Activated naive CD4-positive, alpha-beta T cell treated with anti-CD3 and anti-CD28 coated beads, Interleukin-2, amount 10 ng/mL, durations not matched to agents 7 days and 5 days (primary cell): ENCODE measurements at regions not wholly inside any gene's neighbourhood (a gene's known extent, or its start where the extent isn't known, plus 50 kb on each side); places are given as distances from the start of the nearest gene placed in this dataset.

Experiments
- CTCF ChIA-PET: fragments of 350-600 bp; sonication (Branson Sonifier 250); formaldehyde crosslinking; loops from one replicate; lab custom pipeline; 2021; ENCODE audit warnings: antibody characterized with exemption; lab: Charles Lee
- DNase-seq: peaks from one replicate; pipeline ENCODE4 v3.0.0-alpha.2; 2020
- H3K27ac Mint-ChIP-seq: one replicate; pipeline ENCODE4 v1.8.0; 2021; ENCODE audit warnings: mild to moderate bottlenecking, moderate library complexity, mixed read lengths
- H3K27me3 Mint-ChIP-seq: one replicate; pipeline ENCODE4 v1.8.0; 2021; ENCODE audit warnings: mild to moderate bottlenecking, mixed read lengths
- H3K36me3 Mint-ChIP-seq: one replicate; pipeline ENCODE4 v1.8.0; 2021; ENCODE audit warnings: mixed read lengths
- H3K4me1 Mint-ChIP-seq: one replicate; pipeline ENCODE4 v1.8.0; 2021; ENCODE audit warnings: mixed read lengths
- H3K4me3 Mint-ChIP-seq: one replicate; pipeline ENCODE4 v1.8.0; 2021; ENCODE audit warnings: mild to moderate bottlenecking, moderate library complexity, mixed read lengths
- H3K9me3 Mint-ChIP-seq: one replicate; pipeline ENCODE4 v1.8.0; 2021; ENCODE audit warnings: mixed read lengths

- H3K27ac Mint-ChIP-seq = no peak overlapping the region
- CTCF ChIA-PET = no interaction called here
- H3K4me3 Mint-ChIP-seq = no peak overlapping the region
- no peaks in the 10 kb centered on the region for H3K36me3 Mint-ChIP-seq
- H3K4me1 Mint-ChIP-seq = no peaks in the 10 kb centered on the region
- no peaks in the 10 kb centered on the region for H3K9me3 Mint-ChIP-seq
- H3K27me3 Mint-ChIP-seq = peaks cover 4% of the 10 kb centered on the region
- DNase-seq = no peak
Observed at GRCh38 chr7:17674166-17674942, 265.9 kb downstream of the SNX13 start.

- H3K4me3 Mint-ChIP-seq = no peak overlapping the region
- H3K9me3 Mint-ChIP-seq = no peaks in the 10 kb centered on the region
- no peaks in the 10 kb centered on the region for H3K36me3 Mint-ChIP-seq
- no peak overlapping the region for H3K27ac Mint-ChIP-seq
- peaks cover 4% of the 10 kb centered on the region for H3K27me3 Mint-ChIP-seq
- CTCF ChIA-PET = no interaction called here
- no peaks in the 10 kb centered on the region for H3K4me1 Mint-ChIP-seq
- no peak for DNase-seq
Observed at GRCh38 chr7:17674943-17675608, 265.2 kb downstream of the SNX13 start.

GRCh38 chr7:17677408-17677807 is 262.9 kb downstream of the SNX13 start:
- DNase-seq = no peak
- CTCF ChIA-PET = interaction anchor here (0.7 to 1.5 kb wide), 3 partner anchors 39 to 199 kb away, joined by 3 read pairs; no protein-coding TSS in a partner anchor
- H3K36me3 Mint-ChIP-seq = no peaks in the 10 kb centered on the region
- H3K27me3 Mint-ChIP-seq = peaks cover 4% of the 10 kb centered on the region
- no peak overlapping the region for H3K27ac Mint-ChIP-seq
- no peaks in the 10 kb centered on the region for H3K4me1 Mint-ChIP-seq
- H3K4me3 Mint-ChIP-seq = no peak overlapping the region
- H3K9me3 Mint-ChIP-seq = no peaks in the 10 kb centered on the region

GRCh38 chr7:17678896-17679295 is 261.4 kb downstream of the SNX13 start:
- CTCF ChIA-PET = interaction anchor here (1.2 to 2.5 kb wide), 2 partner anchors 8 to 987 kb away, joined by 4 to 12 read pairs; no protein-coding TSS in a partner anchor
- H3K27me3 Mint-ChIP-seq = peaks cover 4% of the 10 kb centered on the region
- H3K9me3 Mint-ChIP-seq = no peaks in the 10 kb centered on the region

GRCh38 chr7:17679458-17679857 is 260.8 kb downstream of the SNX13 start:
- Mint-ChIP-seq H3K36me3 (no peaks in the 10 kb centered on the region), H3K4me3 (no peak overlapping the region), H3K27me3 (peaks cover 4% of the 10 kb centered on the region), H3K4me1 (no peaks in the 10 kb centered on the region), H3K9me3 (no peaks in the 10 kb centered on the region), H3K27ac (no peak overlapping the region)
- no peak for DNase-seq
- CTCF ChIA-PET = interaction anchor here (1.1 to 2.5 kb wide), 3 partner anchors 9 to 986 kb away, joined by 4 to 12 read pairs (median 4); no protein-coding TSS in a partner anchor

More at GRCh38 chr7:17678896-17679295, 261.4 kb downstream of the SNX13 start:
- no peaks in the 10 kb centered on the region for H3K4me1 Mint-ChIP-seq
- DNase-seq = no peak
- H3K36me3 Mint-ChIP-seq = no peaks in the 10 kb centered on the region
- H3K27ac Mint-ChIP-seq = no peak overlapping the region
- H3K4me3 Mint-ChIP-seq = no peak overlapping the region

- H3K4me3 Mint-ChIP-seq = no peak overlapping the region
- peaks cover 4% of the 10 kb centered on the region for H3K27me3 Mint-ChIP-seq
- no peaks in the 10 kb centered on the region for H3K9me3 Mint-ChIP-seq
- no peaks in the 10 kb centered on the region for H3K4me1 Mint-ChIP-seq
- no peak for DNase-seq
- no peak overlapping the region for H3K27ac Mint-ChIP-seq
- no peaks in the 10 kb centered on the region for H3K36me3 Mint-ChIP-seq
- CTCF ChIA-PET = interaction anchor here (0.7 to 2.5 kb wide), 6 partner anchors 10 to 986 kb away, joined by 3 to 12 read pairs (median 4); no protein-coding TSS in a partner anchor
Observed at GRCh38 chr7:17680026-17680425, 260.3 kb downstream of the SNX13 start.

- H3K9me3 Mint-ChIP-seq = no peaks in the 10 kb centered on the region
- no peaks in the 10 kb centered on the region for H3K36me3 Mint-ChIP-seq
- no peak overlapping the region for H3K27ac Mint-ChIP-seq
- CTCF ChIA-PET = interaction anchor here (0.8 to 2.5 kb wide), 13 partner anchors 9 to 985 kb away, joined by 3 to 16 read pairs (median 4); no protein-coding TSS in a partner anchor
- no peaks in the 10 kb centered on the region for H3K4me1 Mint-ChIP-seq
- peaks cover 4% of the 10 kb centered on the region for H3K27me3 Mint-ChIP-seq
- DNase-seq = no peak
- no peak overlapping the region for H3K4me3 Mint-ChIP-seq
Observed at GRCh38 chr7:17680943-17681351, 259.3 kb downstream of the SNX13 start.

GRCh38 chr7:17681965-17682364 is 258.3 kb downstream of the SNX13 start:
- Mint-ChIP-seq H3K4me3 (no peak overlapping the region), H3K9me3 (no peaks in the 10 kb centered on the region), H3K36me3 (no peaks in the 10 kb centered on the region), H3K4me1 (no peaks in the 10 kb centered on the region), H3K27me3 (peaks cover 4% of the 10 kb centered on the region), H3K27ac (no peak overlapping the region)
- CTCF ChIA-PET = interaction anchor here (0.8 to 1.9 kb wide), 7 partner anchors 8 to 748 kb away, joined by 3 to 16 read pairs (median 4); no protein-coding TSS in a partner anchor
- no peak for DNase-seq

- no peaks in the 10 kb centered on the region for H3K36me3 Mint-ChIP-seq
- no peak overlapping the region for H3K4me3 Mint-ChIP-seq
- peaks cover 4% of the 10 kb centered on the region for H3K27me3 Mint-ChIP-seq
- CTCF ChIA-PET = interaction anchor here (1.5 to 1.9 kb wide), 3 partner anchors 16 to 641 kb away, joined by 4 to 6 read pairs (median 5); no protein-coding TSS in a partner anchor
- DNase-seq = no peak
- H3K4me1 Mint-ChIP-seq = no peaks in the 10 kb centered on the region
- H3K27ac Mint-ChIP-seq = no peak overlapping the region
- no peaks in the 10 kb centered on the region for H3K9me3 Mint-ChIP-seq
Observed at GRCh38 chr7:17682586-17682985, 257.7 kb downstream of the SNX13 start.

- H3K4me1 Mint-ChIP-seq = no peaks in the 10 kb centered on the region
- CTCF ChIA-PET = no interaction called here
- H3K27ac Mint-ChIP-seq = no peak overlapping the region
- H3K27me3 Mint-ChIP-seq = no peaks in the 10 kb centered on the region
- no peaks in the 10 kb centered on the region for H3K36me3 Mint-ChIP-seq
- no peak overlapping the region for H3K4me3 Mint-ChIP-seq
- no peak for DNase-seq
- no peaks in the 10 kb centered on the region for H3K9me3 Mint-ChIP-seq
Observed at GRCh38 chr7:17685141-17685540, 255.2 kb downstream of the SNX13 start.

- no peaks in the 10 kb centered on the region for H3K4me1 Mint-ChIP-seq
Observed at GRCh38 chr7:17687361-17687760, 252.9 kb downstream of the SNX13 start.

GRCh38 chr7:17689361-17689902 is 250.9 kb downstream of the SNX13 start:
- Mint-ChIP-seq H3K36me3 (no peaks in the 10 kb centered on the region), H3K27ac (no peak overlapping the region), H3K27me3 (no peaks in the 10 kb centered on the region), H3K4me3 (no peak overlapping the region), H3K4me1 (no peaks in the 10 kb centered on the region), H3K9me3 (no peaks in the 10 kb centered on the region)
- no peak for DNase-seq
- CTCF ChIA-PET = interaction anchor here (1.5 kb wide), 1 partner anchor 9 kb away, joined by 5 read pairs; no protein-coding TSS in a partner anchor

More at GRCh38 chr7:17687361-17687760, 252.9 kb downstream of the SNX13 start:
- CTCF ChIA-PET = no interaction called here
- Mint-ChIP-seq H3K36me3 (no peaks in the 10 kb centered on the region), H3K4me3 (no peak overlapping the region), H3K27ac (no peak overlapping the region), H3K9me3 (no peaks in the 10 kb centered on the region), H3K27me3 (no peaks in the 10 kb centered on the region)
- no peak for DNase-seq

GRCh38 chr7:17690030-17690429 is 250.3 kb downstream of the SNX13 start:
- no peaks in the 10 kb centered on the region for H3K27me3 Mint-ChIP-seq
- CTCF ChIA-PET = interaction anchor here (1.5 kb wide), 1 partner anchor 9 kb away, joined by 5 read pairs; no protein-coding TSS in a partner anchor
- H3K36me3 Mint-ChIP-seq = no peaks in the 10 kb centered on the region
- DNase-seq = no peak
- H3K27ac Mint-ChIP-seq = no peak overlapping the region
- no peaks in the 10 kb centered on the region for H3K9me3 Mint-ChIP-seq
- no peaks in the 10 kb centered on the region for H3K4me1 Mint-ChIP-seq
- H3K4me3 Mint-ChIP-seq = no peak overlapping the region

GRCh38 chr7:17696422-17696821 is 243.9 kb downstream of the SNX13 start:
- H3K27me3 Mint-ChIP-seq = no peaks in the 10 kb centered on the region
- peaks cover 20% of the 10 kb centered on the region for H3K9me3 Mint-ChIP-seq
- CTCF ChIA-PET = interaction anchor here (1.0 kb wide), 1 partner anchor 13 kb away, joined by 3 read pairs; no protein-coding TSS in a partner anchor
- no peak overlapping the region for H3K27ac Mint-ChIP-seq
- no peaks in the 10 kb centered on the region for H3K4me1 Mint-ChIP-seq
- no peak for DNase-seq
- H3K36me3 Mint-ChIP-seq = peaks cover 3% of the 10 kb centered on the region
- H3K4me3 Mint-ChIP-seq = no peak overlapping the region
